ENCODE measurements at regions not wholly inside any gene's neighbourhood (a gene's known extent, or its start where the extent isn't known, plus 50 kb on each side); places are given as distances from the start of the nearest gene placed in this dataset.

DNA sequence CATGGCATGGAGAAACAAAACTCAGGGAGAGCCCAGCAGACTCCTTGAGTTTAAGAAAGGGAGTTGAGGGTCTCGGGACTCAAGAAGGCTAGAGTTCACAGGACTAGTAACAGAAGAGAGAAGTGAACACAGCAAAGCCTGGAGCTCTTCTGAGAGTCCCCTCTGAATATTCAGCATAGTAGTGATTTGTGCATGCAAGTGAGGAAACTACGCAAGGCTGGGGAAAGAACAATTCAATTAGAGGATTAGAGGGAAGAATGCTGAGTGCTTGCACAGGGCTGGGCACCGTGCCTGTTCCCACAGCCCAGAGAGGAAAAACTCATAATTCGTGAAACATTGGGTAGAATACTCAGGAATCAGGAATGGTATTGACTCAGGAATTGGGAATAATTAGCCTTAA, 540.0 kb upstream of the SALL1 start:
- H3K4me3 ChIP-seq = no peak overlapping the region
- DNase-seq (no peak), ATAC-seq (no peak)
- H3K27ac ChIP-seq = no peak overlapping the region
- 80 to 81% (median 81%) methylated on average over 4 of the region's 4 CpGs for WGBS, 3 donors
- no peaks in the 10 kb centered on the region for H3K4me1 ChIP-seq
- H3K36me3 ChIP-seq (ENCODE audit: insufficient read depth in 1 of 2, low read depth in 1 of 2) = no peaks in the 10 kb centered on the region
- intact Hi-C loops (cut with DNase I) = no loop called here
- no peaks in the 10 kb centered on the region for H3K27me3 ChIP-seq (ENCODE audit: insufficient read depth in 3 of 3, low read length in 2 of 3)
- TF ChIP-seq, protein P1, sequence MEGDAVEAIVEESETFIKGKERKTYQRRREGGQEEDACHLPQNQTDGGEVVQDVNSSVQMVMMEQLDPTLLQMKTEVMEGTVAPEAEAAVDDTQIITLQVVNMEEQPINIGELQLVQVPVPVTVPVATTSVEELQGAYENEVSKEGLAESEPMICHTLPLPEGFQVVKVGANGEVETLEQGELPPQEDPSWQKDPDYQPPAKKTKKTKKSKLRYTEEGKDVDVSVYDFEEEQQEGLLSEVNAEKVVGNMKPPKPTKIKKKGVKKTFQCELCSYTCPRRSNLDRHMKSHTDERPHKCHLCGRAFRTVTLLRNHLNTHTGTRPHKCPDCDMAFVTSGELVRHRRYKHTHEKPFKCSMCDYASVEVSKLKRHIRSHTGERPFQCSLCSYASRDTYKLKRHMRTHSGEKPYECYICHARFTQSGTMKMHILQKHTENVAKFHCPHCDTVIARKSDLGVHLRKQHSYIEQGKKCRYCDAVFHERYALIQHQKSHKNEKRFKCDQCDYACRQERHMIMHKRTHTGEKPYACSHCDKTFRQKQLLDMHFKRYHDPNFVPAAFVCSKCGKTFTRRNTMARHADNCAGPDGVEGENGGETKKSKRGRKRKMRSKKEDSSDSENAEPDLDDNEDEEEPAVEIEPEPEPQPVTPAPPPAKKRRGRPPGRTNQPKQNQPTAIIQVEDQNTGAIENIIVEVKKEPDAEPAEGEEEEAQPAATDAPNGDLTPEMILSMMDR (IDR thresholded peaks at IDR 0.05) = no peak
- H3K9me3 ChIP-seq = no peaks in the 10 kb centered on the region

DNA sequence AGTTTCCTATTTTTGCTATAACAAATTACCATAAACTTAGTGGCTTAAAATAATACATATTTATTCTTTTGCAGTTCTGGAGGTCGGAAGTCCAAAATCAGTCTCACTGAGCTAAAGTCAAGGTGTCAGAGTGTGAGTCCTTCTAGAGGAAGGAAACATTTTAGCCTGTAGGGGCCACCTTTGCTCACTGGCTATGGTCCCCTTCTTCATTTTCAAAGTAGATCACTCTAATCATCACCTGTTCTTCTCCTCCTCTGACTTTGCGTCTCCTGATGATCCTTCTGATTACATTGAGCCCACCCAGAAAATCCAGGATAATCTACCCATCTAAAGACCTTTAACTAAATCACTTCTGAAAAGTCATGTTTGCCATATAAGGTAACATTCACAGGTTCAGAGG, 534.4 kb upstream of the SALL1 start:
- H3K4me1 ChIP-seq = no peaks in the 10 kb centered on the region
- intact Hi-C loops (cut with DNase I) = no loop called here
- DNase-seq (no peak), ATAC-seq (no peak)
- TF ChIP-seq, protein P1 (IDR thresholded peaks at IDR 0.05) = no peak
- no peak overlapping the region for H3K27ac ChIP-seq
- H3K4me3 ChIP-seq = no peak overlapping the region
- WGBS, 3 donors = 65 to 80% (median 73%) methylated on average over 2 of the region's 2 CpGs
- no peaks in the 10 kb centered on the region for H3K27me3 ChIP-seq (ENCODE audit: insufficient read depth in 3 of 3, low read length in 2 of 3)
- H3K36me3 ChIP-seq (ENCODE audit: insufficient read depth in 1 of 2, low read depth in 1 of 2) = no peaks in the 10 kb centered on the region
- H3K9me3 ChIP-seq = no peaks in the 10 kb centered on the region

DNA sequence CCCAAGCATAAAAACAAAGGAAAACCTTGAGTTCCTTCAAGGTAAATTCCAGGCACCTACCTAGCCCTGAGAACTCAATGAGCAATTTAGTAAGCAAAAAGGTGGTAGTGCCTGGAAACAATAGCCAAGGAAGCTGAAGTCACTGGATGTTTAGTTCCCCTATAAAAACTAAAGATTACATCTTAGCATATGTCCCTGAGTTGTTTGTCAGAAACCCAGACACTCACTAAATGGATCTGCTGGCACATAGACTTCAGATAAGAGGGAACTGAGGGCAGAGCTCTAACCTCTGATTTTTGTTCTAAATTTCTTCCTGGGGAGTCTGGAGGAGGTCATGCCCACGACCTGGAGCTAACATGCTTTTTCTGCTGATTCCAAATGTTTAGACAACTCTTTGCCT, 532.8 kb upstream of the SALL1 start:
- H3K27ac ChIP-seq = no peak overlapping the region
- intact Hi-C loops (cut with DNase I) = no loop called here
- ATAC-seq = no peak
- no peaks in the 10 kb centered on the region for H3K27me3 ChIP-seq (ENCODE audit: insufficient read depth in 3 of 3, low read length in 2 of 3)
- DNase-seq = no peak
- H3K9me3 ChIP-seq = no peaks in the 10 kb centered on the region
- 12 to 30% (median 21%) methylated on average over 1 of the region's 1 CpG for WGBS, 3 donors
- H3K4me1 ChIP-seq = no peaks in the 10 kb centered on the region
- TF ChIP-seq, protein P1 (IDR thresholded peaks at IDR 0.05) = no peak
- H3K4me3 ChIP-seq = no peak overlapping the region
- H3K36me3 ChIP-seq (ENCODE audit: insufficient read depth in 1 of 2, low read depth in 1 of 2) = no peaks in the 10 kb centered on the region

DNA sequence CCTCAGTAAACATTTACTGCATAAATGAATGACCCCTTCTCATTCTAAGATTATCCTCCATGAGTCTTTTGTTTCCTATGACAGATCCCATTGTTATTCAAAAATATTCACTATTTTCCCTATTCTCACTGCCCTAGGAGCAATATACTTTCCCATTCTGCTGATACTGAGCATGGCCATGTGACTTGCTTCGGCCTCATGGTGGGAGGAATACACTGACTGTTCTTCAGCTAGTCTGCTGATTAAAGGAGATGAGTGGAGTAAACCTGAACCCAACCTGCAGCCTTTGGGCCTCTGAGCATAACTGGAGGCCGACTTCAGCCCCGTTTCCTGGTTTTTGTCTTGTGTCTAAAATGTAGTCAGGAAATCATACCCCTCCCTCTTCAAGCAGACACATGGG, 531.8 kb upstream of the SALL1 start:
- Histone ChIP-seq H3K36me3 (ENCODE audit: insufficient read depth in 1 of 2, low read depth in 1 of 2) (no peaks in the 10 kb centered on the region), H3K27me3 (ENCODE audit: insufficient read depth in 3 of 3, low read length in 2 of 3) (no peaks in the 10 kb centered on the region), H3K4me3 (no peak overlapping the region), H3K9me3 (no peaks in the 10 kb centered on the region), H3K4me1 (no peaks in the 10 kb centered on the region), H3K27ac (no peak overlapping the region)
- no peak for DNase-seq
- ATAC-seq = no peak
- WGBS, 3 donors = 59 to 66% (median 64%) methylated on average over 3 of the region's 3 CpGs
- intact Hi-C loops (cut with DNase I) = no loop called here
- TF ChIP-seq, protein P1 (IDR thresholded peaks at IDR 0.05) = no peak

- TF ChIP-seq, protein P1 (IDR thresholded peaks at IDR 0.05) = no peak
- Histone ChIP-seq H3K9me3 (no peaks in the 10 kb centered on the region), H3K4me3 (no peak overlapping the region), H3K27me3 (ENCODE audit: insufficient read depth in 3 of 3, low read length in 2 of 3) (no peaks in the 10 kb centered on the region), H3K27ac (no peak overlapping the region), H3K4me1 (no peaks in the 10 kb centered on the region), H3K36me3 (ENCODE audit: insufficient read depth in 1 of 2, low read depth in 1 of 2) (no peaks in the 10 kb centered on the region)
- intact Hi-C loops (cut with DNase I) = no loop called here
- WGBS, 3 donors = 59 to 62% (median 62%) methylated on average over 4 of the region's 4 CpGs
- DNase-seq = no peak
- ATAC-seq = no peak
These were observed 523.5 kb upstream of the SALL1 start for GRCh38 chr16:51674615-51675014.

Data from psoas muscle (tissue), 7 donors.